ENCODE measurements at regions not wholly inside any gene's neighbourhood (a gene's known extent, or its start where the extent isn't known, plus 50 kb on each side); places are given as distances from the start of the nearest gene placed in this dataset.
"Not testable (repeated sequence)": the region's sequence is repeated elsewhere in the genome, so short reads cannot be mapped to it uniquely, and the experiment has no call there.

DNA sequence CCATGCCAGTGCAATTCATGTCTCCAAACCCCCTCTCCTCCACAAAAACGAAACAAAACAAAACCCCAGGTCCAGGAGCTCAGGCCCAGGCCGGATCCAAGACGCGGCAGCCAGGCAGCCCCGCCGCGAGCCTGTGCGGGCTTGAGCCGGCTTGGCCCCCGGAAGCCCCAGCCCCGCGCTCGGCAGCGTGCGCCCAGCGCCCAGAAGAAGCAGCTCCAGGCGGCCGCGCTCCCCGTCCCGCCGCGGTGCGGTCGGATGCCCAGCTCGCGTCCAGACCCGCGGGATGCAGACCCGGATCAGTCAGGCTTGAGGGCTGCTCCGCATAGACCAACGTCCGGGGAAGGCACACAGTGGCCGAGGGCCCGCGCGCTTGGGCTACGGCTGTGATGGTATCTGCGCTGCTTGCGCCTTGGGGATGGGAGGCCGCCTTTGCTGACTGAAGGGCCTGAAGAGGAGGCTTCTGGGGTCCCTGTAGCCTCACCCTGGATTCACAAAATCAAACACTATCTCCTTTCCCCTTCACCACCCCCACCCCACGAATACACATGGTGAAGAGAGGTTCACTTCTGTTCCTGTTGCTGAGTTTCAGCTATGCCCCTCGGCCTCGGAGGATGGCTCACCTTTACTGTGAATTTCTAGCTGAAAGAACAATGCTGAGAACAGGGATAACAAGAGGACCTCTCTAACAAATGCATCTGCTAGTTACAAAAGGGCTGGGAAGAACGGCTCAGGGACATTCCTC, 79.9 kb upstream of the EN2 start:
- no peak for DNase-seq

DNA sequence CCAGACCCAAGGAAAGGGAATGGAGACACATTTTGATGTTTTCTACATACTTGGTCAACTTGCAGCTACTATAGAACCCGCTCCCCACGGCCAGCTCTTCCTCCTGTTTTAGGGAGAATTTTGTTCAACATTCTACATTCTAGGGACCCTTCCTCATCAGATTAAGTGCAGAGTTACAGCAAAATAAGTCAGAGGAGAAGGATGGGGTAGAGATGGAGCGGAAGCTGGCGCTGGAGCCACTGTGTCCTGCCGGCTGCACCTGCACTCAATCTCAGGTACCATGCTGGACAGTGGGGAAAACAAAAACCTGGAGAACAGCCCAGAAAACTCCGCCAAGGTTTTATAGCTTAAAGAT, 79.4 kb upstream of the EN2 start:
- DNase-seq: no peak

DNA sequence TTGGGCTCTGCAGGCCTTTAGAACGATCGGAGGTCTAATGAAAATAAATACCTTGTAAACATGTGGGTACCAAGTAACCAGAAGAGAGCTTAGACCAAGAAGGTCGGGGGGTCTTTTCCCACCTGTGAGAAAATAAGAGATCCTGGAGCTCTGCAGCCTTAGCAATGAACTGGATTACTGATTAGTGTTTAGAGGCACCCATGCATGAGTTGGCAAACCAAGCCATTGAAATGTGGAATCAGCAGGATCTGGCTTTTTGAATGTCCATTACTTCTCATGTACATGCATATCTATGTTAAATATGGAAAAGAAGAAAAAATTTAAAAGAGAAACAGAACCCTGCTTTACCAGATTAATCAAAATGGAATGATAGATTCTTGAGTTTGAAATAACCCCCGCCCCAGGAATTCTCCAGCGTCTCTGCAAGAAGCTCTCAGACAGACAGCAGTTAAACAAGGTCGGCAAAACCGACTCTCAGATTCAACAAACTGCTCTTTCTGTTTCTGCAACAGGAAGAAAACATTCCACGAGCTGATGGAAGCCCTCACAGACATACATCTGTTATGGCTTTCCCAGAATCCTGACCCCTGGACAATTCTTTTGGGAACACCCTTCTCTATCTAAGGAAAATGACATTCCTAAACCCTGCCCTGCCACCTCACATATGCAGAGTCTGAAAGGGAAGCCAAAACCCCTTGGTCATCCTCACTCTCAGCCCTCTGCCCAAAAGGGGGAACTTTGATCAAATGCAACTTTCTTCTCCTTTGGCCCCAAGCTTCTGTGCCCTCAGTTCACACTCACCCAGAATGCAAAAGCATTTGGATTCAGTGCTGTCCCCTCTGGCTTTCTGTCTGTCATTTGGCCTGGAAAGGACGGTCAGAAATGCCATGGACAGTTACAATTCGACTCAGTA, 78.7 kb upstream of the EN2 start:
- DNase-seq: no peak

DNA sequence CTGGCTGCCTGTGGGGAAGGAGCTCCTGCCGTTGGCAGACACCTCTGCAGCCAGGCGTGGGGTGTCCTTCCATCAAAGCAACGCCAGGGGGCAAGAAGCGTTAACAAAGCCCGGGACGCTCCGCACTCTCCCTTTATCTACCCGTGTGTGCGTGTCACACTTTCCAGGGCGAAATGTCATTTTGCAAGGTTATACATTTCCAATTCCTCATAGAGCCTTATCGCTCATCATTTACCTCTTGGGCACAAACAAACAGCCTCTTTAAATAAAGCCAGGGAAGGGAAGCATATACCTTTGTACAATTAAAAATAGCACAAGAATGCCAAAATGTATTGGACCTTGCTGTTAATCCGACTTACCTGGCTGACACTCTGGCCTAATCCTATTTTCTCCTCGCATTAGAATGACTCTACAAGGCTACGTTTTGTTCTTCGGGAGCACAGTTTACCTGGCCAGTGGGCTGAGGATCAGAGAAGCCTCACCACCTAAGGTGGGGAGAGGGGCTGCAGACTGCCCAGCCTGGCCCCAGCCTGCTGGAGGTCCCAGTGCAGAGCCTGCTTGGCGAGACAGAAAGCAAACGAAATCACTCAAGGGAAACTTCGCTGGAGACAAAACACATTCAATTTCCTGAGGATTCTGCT, 77.6 kb upstream of the EN2 start:
- DNase-seq: peak; percentile 88

DNA sequence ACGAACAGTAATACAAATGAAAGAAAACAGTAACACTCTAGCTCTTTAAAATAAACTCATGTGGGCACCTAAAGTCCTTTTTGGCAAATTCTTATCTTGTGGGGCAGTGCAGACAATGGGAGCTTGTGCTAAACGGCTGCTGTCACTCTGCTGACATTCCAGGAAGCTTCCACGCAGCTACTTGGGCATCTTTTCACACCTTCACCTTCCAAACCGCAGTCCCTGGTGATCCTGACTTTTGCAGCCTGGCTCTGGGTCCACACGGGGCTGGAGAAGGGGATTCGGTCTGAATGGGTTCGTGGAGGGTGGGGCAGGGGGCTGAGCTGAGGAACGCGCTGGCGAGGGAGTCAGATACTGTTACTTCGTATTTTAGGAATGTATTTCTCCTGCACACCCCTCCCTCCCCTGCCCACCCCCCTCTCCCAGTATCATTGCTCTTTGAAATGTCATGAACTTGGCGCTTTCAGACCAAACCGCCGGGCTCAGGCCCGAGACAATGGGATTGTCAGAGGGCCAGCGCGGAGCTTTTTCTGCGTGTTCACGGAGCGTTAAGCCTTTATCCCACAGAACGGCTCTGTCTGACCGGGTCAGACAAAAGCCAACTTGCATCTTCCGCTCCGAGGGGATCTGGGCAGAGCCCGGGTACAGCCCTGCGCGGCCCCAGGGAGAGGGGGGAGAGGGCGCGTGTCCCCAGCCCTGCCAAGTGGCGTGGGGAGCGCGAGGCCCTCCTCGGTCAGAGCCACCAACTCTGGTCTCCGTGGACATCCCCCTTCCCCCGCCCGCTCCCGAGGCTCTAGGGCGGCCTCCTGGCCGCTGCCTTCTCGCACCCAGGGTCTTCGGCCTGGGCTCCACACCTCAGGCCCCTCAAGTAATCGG, 76.7 kb upstream of the EN2 start:
- no peak for DNase-seq

DNA sequence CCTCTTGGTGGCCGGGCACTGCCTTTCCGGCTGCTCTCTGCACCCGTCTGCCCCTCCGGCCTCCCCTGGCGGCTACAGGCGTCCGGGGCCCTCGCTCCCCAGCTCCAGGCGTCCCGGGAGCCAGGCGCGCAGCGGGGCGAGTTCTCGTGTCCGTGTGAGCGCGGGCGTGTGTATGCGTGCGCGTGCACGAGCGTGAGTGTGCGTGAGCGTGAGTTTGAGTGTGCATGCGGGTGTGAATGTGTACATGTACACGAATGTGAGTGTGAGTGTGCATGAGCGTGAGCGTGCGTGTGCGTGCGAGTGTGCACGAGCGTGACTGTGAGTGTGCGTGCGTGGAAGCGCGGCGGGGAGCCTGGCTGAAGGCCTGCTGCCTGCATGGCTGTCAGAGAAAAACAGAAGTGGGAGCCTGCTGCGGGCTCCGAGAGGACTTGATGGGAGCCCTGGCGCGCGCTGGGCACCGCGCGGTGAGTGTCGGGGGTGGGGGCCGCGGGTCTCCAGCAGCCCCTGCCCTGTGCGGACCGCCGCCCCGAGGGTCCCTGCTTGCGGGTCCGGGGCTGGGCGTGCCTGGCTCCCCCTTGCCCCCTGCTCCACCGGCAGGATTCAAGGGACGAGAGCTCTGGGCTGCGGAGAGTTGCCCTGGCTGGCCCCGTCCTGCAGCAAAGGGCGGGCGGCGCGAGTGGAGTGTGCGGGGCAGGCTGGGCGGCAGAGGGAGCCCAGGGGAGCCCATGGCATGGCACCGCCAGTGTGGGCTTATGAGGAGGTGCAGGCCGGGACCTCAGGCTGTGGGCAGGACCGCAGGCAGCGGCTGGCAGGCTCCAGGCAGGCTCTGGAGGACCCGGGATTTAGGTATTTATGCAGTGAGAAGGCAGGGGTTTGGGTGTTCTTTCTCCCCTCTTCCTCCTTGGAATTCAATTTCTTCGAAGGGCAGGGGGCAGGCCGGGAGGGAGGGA, 75.8 kb upstream of the EN2 start:
- DNase-seq: no peak

DNA sequence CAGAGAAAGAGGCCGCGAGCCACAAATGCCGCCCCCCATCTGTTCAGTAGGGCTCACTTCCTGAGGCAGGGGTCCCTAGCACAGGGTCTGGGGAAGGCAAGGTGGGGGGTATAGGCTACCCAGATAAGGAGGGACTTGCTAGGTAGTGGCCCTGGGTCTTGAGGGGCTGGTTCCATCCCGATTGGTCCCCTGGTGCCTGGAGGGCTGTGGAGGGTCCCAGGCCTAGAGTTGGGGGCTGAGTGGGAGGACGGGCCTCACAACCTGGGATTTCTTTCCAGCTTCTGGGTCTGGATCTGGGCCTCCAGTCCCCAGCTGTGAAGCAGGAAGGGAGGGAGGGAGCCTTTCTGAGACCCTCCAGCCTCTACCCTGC, 75.1 kb upstream of the EN2 start:
- DNase-seq: no peak

DNA sequence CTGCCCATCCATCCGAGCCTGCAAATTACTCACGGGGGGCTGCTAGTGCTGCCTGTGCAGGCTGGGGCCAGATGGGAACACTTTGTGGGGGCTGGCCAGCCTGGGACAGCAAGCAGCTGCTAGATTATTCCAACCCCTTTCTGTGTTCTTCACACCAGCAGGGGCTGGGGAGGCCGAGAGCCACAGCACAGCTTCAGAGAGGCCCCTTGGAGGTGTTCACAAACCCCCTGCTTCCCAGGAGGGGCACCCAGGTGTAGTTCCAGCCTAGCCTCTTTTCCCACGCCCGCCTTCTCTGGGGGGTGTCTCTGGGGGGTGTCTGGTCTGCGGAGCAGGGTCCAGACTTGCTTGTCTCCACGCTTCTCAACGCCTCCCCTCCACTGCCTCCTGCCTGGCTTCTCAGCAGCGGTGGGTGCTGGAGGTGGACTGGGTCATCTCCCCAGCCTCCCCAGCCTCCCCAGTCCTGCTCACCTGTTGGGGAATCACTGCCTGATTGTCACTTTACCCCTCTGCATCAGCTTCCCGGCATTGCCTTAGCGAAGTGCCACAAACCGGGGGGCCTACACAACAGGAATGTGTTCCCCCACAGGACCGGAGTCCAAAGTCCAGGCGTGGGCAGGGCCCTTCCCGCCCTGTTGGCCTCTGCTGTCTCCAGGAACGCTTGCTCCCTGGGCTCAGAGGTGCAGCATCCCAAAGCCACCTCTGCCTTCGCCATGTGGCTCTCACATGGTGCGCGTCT, 74.0 kb upstream of the EN2 start:
- no peak for DNase-seq

DNA sequence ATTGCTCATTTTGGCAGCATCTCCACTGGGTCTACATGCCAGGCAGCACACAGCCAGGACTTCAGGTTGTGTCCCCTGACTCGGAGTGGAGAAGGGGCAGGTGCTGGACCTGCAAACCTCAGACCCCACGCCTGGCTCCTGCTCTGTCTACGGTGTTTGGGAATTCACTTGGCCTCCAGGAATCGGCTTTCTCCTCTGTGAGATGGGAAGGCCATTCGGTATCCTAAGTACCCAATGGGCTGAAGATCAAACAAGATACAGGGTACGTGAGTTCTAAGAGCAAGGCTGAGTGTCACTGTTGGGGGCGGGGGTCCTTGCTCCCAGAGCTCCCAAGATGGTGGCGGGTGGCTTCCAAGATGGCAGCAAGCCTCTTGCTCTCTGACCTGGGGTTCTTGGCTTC, 73.2 kb upstream of the EN2 start:
- no peak for DNase-seq

DNA sequence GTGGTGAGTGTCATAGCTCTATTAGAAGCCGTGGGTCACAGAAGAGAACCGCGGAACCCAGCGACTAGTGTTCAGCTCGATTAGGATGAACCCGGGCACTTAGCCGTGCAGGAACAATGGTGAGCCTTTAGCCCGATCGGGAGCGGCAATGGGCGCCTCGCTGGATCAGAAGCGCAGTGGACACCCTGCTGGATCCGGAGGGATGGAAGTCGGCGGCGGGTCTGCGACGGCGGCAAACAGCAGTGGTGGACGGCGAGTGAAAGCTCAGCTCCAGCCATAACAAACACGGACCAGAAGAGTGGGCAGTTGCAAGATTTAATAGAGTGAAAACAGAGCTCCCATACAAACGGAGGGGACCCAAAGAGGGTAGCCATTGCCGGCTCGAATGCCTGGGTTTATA, 72.7 kb upstream of the EN2 start:
- DNase-seq: not testable (repeated sequence)

DNA sequence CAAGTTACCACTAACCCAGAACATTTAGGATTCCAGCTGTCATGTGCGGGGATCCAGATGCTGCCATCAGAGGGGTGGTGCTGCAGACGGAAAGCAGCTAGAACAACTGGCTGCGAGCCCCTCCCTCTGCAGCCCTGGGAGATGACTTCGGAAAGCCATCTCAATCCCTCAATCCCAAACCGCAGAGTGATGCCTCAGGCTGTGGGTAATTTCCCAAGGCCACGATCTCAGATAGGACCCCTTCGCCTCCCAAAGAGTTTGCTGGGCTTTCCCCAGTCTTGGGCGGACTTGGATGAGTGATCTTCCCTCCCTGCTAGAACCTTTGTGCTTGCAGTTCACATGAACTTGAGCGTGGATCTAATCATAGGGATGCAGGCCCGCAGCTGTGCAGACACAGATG, 71.3 kb upstream of the EN2 start:
- no peak for DNase-seq

DNA sequence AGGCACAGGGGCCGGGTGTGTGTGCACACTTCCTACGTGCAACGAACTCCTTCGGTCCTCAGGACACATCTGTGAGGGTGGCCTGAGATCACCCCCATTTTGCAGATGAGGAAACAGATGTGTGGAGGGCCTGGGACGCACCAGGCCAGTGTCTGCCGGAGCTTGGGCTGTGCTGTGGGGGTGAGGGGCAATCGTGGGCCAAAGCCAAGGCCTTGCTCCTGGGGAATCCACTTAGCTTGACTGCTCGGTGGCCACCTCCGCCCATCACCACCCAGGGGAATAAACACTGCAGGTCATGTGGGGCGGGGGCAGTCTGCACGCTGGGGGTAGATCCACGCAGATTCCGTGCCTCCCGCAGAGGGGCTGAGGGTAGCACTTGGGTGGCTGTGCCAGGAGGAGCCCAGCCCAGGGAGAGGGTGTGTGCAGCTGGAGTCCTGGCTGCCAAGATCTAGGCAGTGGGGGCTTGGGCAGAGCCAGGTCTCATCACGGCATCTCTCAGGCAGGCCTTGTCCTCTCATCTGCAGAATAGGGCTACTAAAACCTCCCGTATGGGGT, 70.8 kb upstream of the EN2 start:
- DNase-seq: no peak

DNA sequence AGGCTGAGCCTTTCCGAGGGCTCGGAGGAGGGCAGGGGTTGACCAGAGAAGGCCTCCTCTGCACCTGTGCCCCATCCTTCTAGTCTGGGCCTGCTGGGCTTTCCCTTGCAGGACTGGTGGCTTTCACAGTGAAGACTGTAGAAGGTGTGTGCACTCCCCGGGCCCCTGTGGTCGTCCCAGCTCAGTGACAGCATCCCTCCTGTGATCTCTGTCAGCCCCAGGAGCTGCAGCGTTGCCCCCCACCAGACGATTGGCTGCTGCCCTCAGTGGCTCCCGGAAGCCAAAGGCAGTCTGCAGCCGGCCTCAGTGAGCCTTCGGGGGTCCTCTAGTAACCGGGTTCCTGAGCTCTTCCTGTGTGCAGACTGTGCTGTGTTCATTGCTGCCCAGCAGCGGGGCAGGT, 69.4 kb upstream of the EN2 start:
- no peak for DNase-seq

DNA sequence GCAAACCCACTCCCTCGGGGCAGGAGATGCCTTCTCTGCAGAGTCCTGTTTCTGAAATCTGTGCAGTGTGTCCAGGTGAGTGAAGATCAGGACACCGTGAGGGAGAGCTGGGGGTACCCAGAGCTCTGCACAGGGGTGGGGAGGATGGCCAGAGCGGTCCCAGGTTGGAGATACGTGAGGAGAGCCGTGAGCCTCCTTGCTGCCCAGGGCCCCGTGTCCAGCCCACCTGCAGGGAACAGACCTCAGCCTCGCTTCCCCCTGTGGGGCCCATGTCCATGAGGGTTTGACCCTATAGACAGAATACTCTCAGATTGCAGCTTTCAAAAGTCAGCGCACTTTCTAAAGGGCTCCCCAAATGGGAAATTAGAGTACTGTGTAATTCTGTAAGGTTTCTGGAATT, 66.5 kb upstream of the EN2 start:
- no peak for DNase-seq

DNA sequence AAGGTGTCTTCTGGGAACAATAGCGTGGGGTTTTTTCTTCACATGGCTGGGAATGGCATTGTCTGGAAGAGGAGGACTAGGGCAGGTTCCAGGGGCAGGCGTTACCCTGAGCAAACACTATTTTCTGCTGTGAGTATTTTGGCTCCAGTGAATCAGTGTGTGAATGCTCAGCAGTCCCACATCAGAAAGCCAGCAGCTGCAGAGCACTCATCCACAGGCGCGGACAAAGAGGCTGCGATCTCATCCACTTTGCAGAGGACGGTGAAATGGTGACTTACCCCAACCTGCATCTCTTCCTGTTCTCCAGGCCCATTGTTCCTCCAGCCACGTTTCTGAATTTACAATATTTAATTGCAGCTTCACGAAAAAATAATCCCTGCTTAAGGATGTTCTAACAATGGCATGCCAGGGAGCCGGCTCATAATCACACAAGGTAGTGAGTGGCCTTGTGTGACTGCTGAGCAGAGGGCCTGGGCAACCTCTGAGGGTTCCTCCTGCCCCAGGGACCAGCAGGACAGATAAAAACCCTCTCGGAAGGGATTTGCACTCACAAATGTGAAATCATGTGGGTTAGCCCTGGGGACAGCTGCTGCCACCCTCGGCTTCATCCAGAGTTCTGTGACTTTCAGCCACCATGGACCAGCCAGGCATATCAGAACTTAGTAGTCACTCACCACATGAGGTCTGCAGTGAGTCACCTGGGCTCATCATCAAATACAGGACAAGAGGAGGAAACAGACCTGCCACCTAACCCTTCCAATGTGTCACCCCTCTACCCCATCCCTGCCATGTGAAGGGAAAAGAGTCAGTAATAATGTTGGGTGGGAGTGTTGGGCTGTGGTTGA, 65.0 kb upstream of the EN2 start:
- no peak for DNase-seq

DNA sequence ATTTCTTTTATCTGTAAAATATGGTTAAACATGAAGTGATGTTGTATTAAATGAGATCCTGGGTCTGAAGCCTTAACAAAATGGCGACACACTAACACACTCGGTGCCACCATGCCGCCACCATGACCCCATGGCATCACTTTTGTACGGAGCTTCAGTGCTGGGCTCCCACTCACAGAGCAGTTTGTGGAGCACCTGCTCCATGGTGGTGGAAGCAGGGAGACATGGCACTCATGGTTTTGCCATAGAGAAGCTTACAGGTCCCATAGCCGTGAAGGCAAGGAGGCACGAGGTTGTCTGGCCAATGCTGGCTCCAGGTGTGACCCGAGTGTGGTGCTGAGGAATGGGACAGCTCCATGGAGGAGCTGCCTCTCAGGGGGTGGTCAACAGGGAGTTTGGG, 63.5 kb upstream of the EN2 start:
- no peak for DNase-seq

DNA sequence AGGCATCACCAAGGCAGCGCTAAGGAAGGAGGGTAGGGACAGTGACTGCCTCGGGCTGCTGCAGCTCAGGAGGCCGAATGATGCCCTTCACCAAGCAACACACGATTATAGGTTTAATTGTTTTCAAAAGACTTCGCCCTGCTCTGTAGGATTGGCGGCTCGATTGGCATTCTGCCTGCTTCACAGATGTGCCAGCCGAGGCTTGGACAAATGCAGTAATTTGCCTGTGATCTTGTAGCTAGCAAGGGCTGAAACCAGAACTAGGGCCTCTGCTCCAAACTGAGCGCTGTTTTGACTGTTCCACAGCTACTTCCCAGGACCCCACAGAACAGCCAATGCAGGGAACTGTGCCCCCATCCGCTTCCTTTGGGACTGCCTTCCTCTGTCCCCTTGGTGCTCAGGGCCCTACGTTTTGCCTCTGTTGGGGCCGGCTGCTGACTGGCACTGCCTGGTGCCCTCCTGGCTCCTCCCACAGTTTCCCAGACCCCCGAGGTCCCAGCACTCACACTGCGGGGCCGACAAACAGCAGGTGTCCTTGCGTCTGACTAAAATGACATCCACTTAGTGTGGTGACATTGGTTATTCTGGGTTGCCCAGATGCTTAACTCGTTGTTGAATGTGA, 62.6 kb upstream of the EN2 start:
- no peak for DNase-seq

DNA sequence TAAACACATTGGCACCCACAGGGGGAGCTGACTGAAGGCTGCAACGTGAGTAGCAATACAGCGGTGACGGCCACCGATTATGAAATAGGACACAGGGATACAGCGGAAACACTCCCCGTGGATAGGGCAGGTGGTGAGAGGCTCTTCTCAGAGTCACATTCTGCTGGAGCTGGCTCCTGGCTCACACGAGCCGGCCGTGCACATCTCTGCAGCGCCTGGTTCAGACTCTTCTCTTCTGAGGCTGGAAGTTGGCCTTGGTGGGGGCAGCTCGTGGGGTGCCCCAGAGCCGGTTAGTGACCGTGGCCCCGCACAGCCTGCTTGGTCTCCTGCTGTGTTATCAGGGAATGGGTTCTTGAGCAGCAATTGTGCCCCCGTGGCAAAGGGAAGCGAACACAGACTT, 61.3 kb upstream of the EN2 start:
- DNase-seq: no peak

Data from activated CD4-positive, alpha-beta T cell treated with anti-CD3 and anti-CD28 coated beads for 48 hours (primary cell).